Aorta (tissue), 5 donors: ENCODE measurements at regions not wholly inside any gene's neighbourhood (a gene's known extent, or its start where the extent isn't known, plus 50 kb on each side); places are given as distances from the start of the nearest gene placed in this dataset.
A peak's percentile ranks its signal among the peaks of the same experiment; 100 is the strongest.

Source experiments
- ATAC-seq: fragments of 200-7000 bp; cut with Tn5 transposase; one replicate; pipeline ENCODE4 v1.9.1; 2022; ENCODE audit warnings: moderate library complexity; ENCODE audit not compliant: low FRiP score
- DNase-seq, 2 donors: peaks; one replicate each; pipeline ENCODE4 v3.0.0-alpha.2; 2020
- H3K27ac ChIP-seq, 2 donors: one replicate each; pipeline ENCODE4 v1.5.1; 2013; ENCODE audit warnings: low read length in 2 of 2, mild to moderate bottlenecking in 2 of 2, moderate library complexity in 2 of 2, control low read depth in 1 of 2, inconsistent platforms in 1 of 2, low read depth in 1 of 2
- H3K27me3 ChIP-seq, 2 donors: one replicate each; pipeline ENCODE4 v1.6.1; 2013; ENCODE audit warnings: control low read depth in 1 of 2, low read length in 1 of 2, mild to moderate bottlenecking in 1 of 2, moderate library complexity in 1 of 2; ENCODE audit not compliant: insufficient read depth in 2 of 2, control insufficient read depth in 1 of 2
- H3K36me3 ChIP-seq, 2 donors: one replicate each; pipeline ENCODE4 v1.6.1; 2013; ENCODE audit warnings: control low read depth in 1 of 2, low read length in 1 of 2, mild to moderate bottlenecking in 1 of 2; ENCODE audit not compliant: insufficient read depth in 2 of 2, control insufficient read depth in 1 of 2
- H3K4me1 ChIP-seq, 2 donors: one replicate each; pipeline ENCODE4 v1.6.1; 2013; ENCODE audit warnings: low read length in 2 of 2, control low read depth in 1 of 2, mild to moderate bottlenecking in 1 of 2, moderate library complexity in 1 of 2; ENCODE audit not compliant: insufficient read depth in 2 of 2, control insufficient read depth in 1 of 2
- H3K4me3 ChIP-seq, 2 donors: one replicate each; pipeline ENCODE4 v1.5.1; 2013; ENCODE audit warnings: low read length in 2 of 2, control low read depth in 1 of 2, mild to moderate bottlenecking in 1 of 2
- H3K9me3 ChIP-seq: one replicate; pipeline ENCODE4 v1.6.1; 2013; ENCODE audit warnings: mild to moderate bottlenecking, low read length; ENCODE audit not compliant: control insufficient read depth
- WGBS, 2 donors: extraction: QIAGEN DNeasy Blood & Tissue Kit; methylation state at CpG; one replicate each; pipeline ENCODE4 v1.1.7; 2013; 5-methylcytosine and 5-hydroxymethylcytosine counted together
- intact Hi-C, 2 donors: fragments of 100-400 bp; cut with DNase I; formaldehyde crosslinking; loops; one replicate each; pipeline versions ENCODE4 v1.14.2 to v1.15.0; 2022
- donor health status: healthy with polysubstance abuse.
- donor health status: Bipolar disorder and iron deficiency.
- donor health status: DM: no; HTN: no; CAD: no.
- donor health status: DM: no; HTN: no; CAD: no.
- donor health status: DM: yes; HTN: yes; CAD: no.

- WGBS, 2 donors: 90 to 92% methylated on average over 4 of the region's 4 CpGs
- H3K36me3 ChIP-seq: no peaks in the 10 kb centered on the region
- H3K27me3 ChIP-seq: no peaks in the 10 kb centered on the region
- ATAC-seq (no peak), DNase-seq (no peak)
- H3K9me3 ChIP-seq: no peaks in the 10 kb centered on the region
- no peak overlapping the region for H3K27ac ChIP-seq
- intact Hi-C loops: no loop called here
- no peak overlapping the region for H3K4me3 ChIP-seq
- peaks cover 0 to 3% of the 10 kb centered on the region in 2 donors for H3K4me1 ChIP-seq
Observed at GRCh38 chr17:55582897-55583296, 71.6 kb upstream of the SMIM36 start.

- ATAC-seq: no peak
- Histone ChIP-seq H3K4me1 (peaks cover 0 to 3% of the 10 kb centered on the region in 2 donors), H3K27me3 (no peaks in the 10 kb centered on the region), H3K4me3 (no peak overlapping the region), H3K9me3 (no peaks in the 10 kb centered on the region), H3K36me3 (no peaks in the 10 kb centered on the region), H3K27ac (no peak overlapping the region)
- 76 to 77% methylated on average over 5 of the region's 5 CpGs for WGBS, 2 donors
- DNase-seq: no peak
- intact Hi-C loops: no loop called here
Observed at GRCh38 chr17:55580596-55581133, 69.4 kb upstream of the SMIM36 start.

DNA sequence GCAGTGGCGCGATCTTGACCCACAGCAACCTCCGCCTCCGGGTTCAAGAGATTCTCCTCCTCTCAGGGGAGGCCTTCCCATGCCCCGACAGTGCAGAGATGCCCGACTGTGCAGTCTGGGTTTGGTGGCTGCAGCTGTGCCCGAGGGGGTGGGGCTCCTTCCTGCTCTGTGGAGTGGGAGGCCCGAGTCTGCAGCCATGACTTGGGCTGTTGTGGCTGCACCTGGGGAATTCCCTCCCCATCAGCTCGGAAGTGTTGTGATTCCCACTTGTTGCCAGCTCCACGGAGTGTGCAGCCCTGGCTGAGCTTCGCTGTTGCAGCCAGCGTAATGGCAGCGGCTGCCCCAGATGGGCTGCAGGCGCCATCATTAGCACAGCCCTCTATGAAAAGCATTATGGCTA, 66.4 kb upstream of the SMIM36 start:
- DNase-seq: peak; percentile 63 to 67
- intact Hi-C loops: no loop called here
- no peaks in the 10 kb centered on the region for H3K27me3 ChIP-seq
- WGBS, 2 donors: 80% methylated on average over 14 of the region's 14 CpGs
- H3K4me1 ChIP-seq: no peaks in the 10 kb centered on the region
- no peak overlapping the region for H3K4me3 ChIP-seq
- no peaks in the 10 kb centered on the region for H3K9me3 ChIP-seq
- H3K27ac ChIP-seq: no peak overlapping the region
- ATAC-seq: no peak
- H3K36me3 ChIP-seq: no peaks in the 10 kb centered on the region

DNA sequence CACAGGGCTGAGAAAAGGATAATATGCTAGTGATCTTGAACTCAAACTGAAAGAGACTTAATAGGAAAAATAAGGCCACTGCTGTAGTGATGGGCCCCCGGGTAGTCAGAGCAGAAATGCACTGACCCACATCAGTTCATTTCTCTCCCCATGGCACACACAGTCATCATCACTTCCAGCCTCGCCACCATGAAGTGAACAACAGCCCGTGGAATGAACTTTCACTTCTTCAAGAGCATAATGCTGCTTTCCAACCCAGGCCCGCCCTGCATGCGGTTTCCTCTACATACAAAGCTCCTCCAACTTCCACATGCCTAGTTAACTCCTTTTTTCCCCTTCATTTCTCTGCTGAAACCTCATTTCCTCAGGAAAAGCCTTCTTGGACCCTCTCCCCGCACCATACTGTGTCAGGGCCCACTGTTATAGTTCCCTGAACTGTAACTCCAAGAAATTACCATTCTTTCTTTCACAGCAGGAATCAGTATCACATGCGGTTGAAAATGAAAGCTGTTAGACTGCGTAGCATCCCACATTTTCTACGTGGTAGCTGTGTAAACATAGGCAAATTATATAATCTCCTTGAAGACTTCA, 65.8 kb upstream of the SMIM36 start:
- Histone ChIP-seq H3K4me1 (no peaks in the 10 kb centered on the region), H3K27ac (no peak overlapping the region), H3K36me3 (no peaks in the 10 kb centered on the region), H3K9me3 (no peaks in the 10 kb centered on the region), H3K27me3 (no peaks in the 10 kb centered on the region), H3K4me3 (no peak overlapping the region)
- peak; percentile 74 for ATAC-seq
- DNase-seq: peak; percentile 75 to 83
- WGBS, 2 donors: 42 to 46% methylated on average over 9 of the region's 9 CpGs
- intact Hi-C loops: no loop called here

- intact Hi-C loops: no loop called here
- ATAC-seq (peak; percentile 54), DNase-seq (peak; percentile 52 to 70)
- Histone ChIP-seq H3K4me1 (no peaks in the 10 kb centered on the region), H3K4me3 (no peak overlapping the region), H3K27ac (no peak overlapping the region), H3K27me3 (no peaks in the 10 kb centered on the region), H3K9me3 (no peaks in the 10 kb centered on the region), H3K36me3 (no peaks in the 10 kb centered on the region)
- WGBS, 2 donors: 54 to 55% methylated on average over 8 of the region's 8 CpGs
Observed at GRCh38 chr17:55576237-55576995, 65.2 kb upstream of the SMIM36 start.

- DNase-seq: no peak
- Histone ChIP-seq H3K27me3 (no peaks in the 10 kb centered on the region), H3K36me3 (no peaks in the 10 kb centered on the region), H3K27ac (no peak overlapping the region), H3K4me1 (no peaks in the 10 kb centered on the region), H3K9me3 (no peaks in the 10 kb centered on the region), H3K4me3 (no peak overlapping the region)
- ATAC-seq: no peak
- 95% methylated on average over 4 of the region's 4 CpGs for WGBS, 2 donors
- intact Hi-C loops: no loop called here
Observed at GRCh38 chr17:55575058-55575636, 63.9 kb upstream of the SMIM36 start.

DNA sequence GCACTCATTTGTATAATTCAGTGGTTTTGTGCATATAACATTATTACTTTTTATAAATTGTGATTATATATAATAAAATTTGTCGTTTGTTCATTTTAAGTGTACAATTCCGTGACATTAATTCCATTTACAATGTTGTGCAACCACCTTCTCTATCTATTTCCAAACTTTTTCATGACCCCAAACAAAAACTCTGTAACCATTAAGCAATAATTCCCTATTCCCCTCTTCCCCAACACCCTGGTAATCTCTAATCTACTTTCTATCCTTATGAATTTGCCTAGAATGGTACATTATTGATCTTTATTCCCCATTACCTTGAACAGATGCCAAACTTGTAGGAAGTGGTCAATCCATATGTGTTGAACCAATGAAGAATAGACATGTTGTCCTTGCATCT, 61.3 kb upstream of the SMIM36 start:
- ATAC-seq (no peak), DNase-seq (no peak)
- intact Hi-C loops: no loop called here
- H3K4me3 ChIP-seq: no peak overlapping the region
- no peaks in the 10 kb centered on the region for H3K4me1 ChIP-seq
- no peak overlapping the region for H3K27ac ChIP-seq
- no peaks in the 10 kb centered on the region for H3K36me3 ChIP-seq
- no peaks in the 10 kb centered on the region for H3K9me3 ChIP-seq
- H3K27me3 ChIP-seq: no peaks in the 10 kb centered on the region
- 93 to 95% methylated on average over 2 of the region's 2 CpGs for WGBS, 2 donors

- Histone ChIP-seq H3K4me3 (no peak overlapping the region), H3K4me1 (no peaks in the 10 kb centered on the region), H3K27ac (no peak overlapping the region), H3K9me3 (no peaks in the 10 kb centered on the region), H3K36me3 (no peaks in the 10 kb centered on the region), H3K27me3 (no peaks in the 10 kb centered on the region)
- DNase-seq: no peak
- intact Hi-C loops: no loop called here
- 75 to 96% methylated on average over 4 of the region's 4 CpGs for WGBS, 2 donors
- ATAC-seq: no peak
Observed at GRCh38 chr17:55572139-55572538, 60.9 kb upstream of the SMIM36 start.

GRCh38 chr17:55571095-55571494, 59.8 kb upstream of the SMIM36 start:
- ATAC-seq (no peak), DNase-seq (no peak)
- intact Hi-C loops: no loop called here
- Histone ChIP-seq H3K4me1 (no peaks in the 10 kb centered on the region), H3K9me3 (no peaks in the 10 kb centered on the region), H3K27ac (no peak overlapping the region), H3K36me3 (no peaks in the 10 kb centered on the region), H3K27me3 (no peaks in the 10 kb centered on the region), H3K4me3 (no peak overlapping the region)
- 94 to 98% methylated on average over 2 of the region's 2 CpGs for WGBS, 2 donors
